ENCODE measurements at regions not wholly inside any gene's neighbourhood (a gene's known extent, or its start where the extent isn't known, plus 50 kb on each side); places are given as distances from the start of the nearest gene placed in this dataset.

DNA sequence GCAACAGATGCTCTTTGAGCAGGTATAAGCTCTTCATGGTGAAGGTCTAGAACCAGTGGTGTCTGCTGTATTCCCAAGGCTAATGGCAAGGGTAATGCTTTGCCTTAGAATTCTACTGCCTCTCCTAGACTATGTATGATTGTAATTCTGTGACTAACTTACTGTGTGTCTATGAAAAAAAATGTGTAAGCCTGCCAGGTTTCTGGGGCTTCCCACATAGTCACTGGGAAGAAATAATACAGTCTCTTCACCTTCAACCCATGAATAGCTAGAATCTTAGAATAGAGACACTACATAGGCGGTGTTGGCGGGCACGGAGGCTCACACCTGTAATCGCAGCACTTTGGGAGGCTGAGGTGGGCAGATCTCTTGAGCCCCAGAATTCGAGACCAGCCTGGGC lies 84.1 kb downstream of the C11orf91 start:
- no peak for TF ChIP-seq CTCF (IDR thresholded peaks at IDR 0.05)
- H3K9me3 ChIP-seq = no peaks in the 10 kb centered on the region
- intact Hi-C loops (cut with DNase I) = no loop called here
- ATAC-seq (no peak), DNase-seq (no peak)
- no peaks in the 10 kb centered on the region for H3K4me1 ChIP-seq
- H3K27me3 ChIP-seq = peaks cover 0 to 11% of the 10 kb centered on the region in 2 donors
- H3K36me3 ChIP-seq = no peaks in the 10 kb centered on the region
- H3K27ac ChIP-seq = no peak overlapping the region
- no peak overlapping the region for H3K4me3 ChIP-seq

DNA sequence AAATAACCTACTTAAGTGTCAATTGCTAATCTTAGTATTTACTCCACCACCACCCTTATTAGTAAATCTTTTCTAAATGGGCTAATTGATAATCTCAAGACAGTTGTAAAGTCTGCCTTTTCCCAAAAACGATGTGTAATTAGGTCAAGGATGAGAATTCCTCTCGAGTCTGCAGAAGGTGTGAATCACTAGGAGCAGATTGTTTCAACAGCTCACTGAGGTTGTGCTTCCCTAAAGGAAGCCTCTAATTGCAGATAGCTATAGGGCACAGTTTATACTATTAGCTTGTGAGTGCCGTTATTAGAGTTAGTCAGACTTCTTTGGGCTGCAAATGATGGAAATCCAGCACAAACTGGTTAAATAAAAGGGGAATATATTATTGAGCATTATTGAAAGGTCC lies 84.9 kb downstream of the C11orf91 start:
- H3K4me1 ChIP-seq = no peaks in the 10 kb centered on the region
- ATAC-seq = no peak
- no peak overlapping the region for H3K27ac ChIP-seq
- intact Hi-C loops (cut with DNase I) = no loop called here
- H3K4me3 ChIP-seq = no peak overlapping the region
- no peak for TF ChIP-seq CTCF (IDR thresholded peaks at IDR 0.05)
- H3K36me3 ChIP-seq = no peaks in the 10 kb centered on the region
- no peak for DNase-seq
- peaks cover 0 to 11% of the 10 kb centered on the region in 2 donors for H3K27me3 ChIP-seq
- no peaks in the 10 kb centered on the region for H3K9me3 ChIP-seq

DNA sequence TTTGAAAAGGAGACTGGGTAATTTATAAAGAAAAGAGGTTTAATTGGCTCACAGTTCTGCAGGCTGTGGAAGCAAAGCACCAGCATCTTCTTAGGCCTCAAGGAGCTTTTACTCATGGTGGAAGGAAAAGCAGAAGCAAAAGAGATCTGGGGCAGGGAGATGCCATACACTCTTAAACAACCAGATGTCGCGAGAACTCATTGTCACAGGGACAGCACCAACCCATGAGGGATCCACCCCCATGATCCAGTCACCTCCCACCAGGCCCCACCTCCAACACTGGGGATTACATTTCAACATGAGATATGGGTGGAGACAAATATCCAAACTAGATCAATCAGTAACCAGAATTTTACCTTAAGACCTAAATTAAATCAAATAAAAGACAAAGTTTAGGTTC lies 87.2 kb downstream of the C11orf91 start:
- no peak overlapping the region for H3K27ac ChIP-seq
- no peaks in the 10 kb centered on the region for H3K36me3 ChIP-seq
- ATAC-seq (no peak), DNase-seq (no peak)
- no peaks in the 10 kb centered on the region for H3K9me3 ChIP-seq
- no peak overlapping the region for H3K4me3 ChIP-seq
- no peak for TF ChIP-seq CTCF (IDR thresholded peaks at IDR 0.05)
- intact Hi-C loops (cut with DNase I) = no loop called here
- H3K4me1 ChIP-seq = no peaks in the 10 kb centered on the region
- H3K27me3 ChIP-seq = peaks cover 0 to 11% of the 10 kb centered on the region in 2 donors

- H3K9me3 ChIP-seq = no peaks in the 10 kb centered on the region
- no peak for DNase-seq
- intact Hi-C loops (cut with DNase I) = no loop called here
- H3K4me1 ChIP-seq = no peaks in the 10 kb centered on the region
- H3K36me3 ChIP-seq = no peaks in the 10 kb centered on the region
- no peak overlapping the region for H3K27ac ChIP-seq
- no peak overlapping the region for H3K4me3 ChIP-seq
- ATAC-seq = no peak
- no peak for TF ChIP-seq CTCF (IDR thresholded peaks at IDR 0.05)
- H3K27me3 ChIP-seq = peaks cover 0 to 6% of the 10 kb centered on the region in 2 donors
Observed at GRCh38 chr11:33610903-33611302, 89.7 kb downstream of the C11orf91 start.

DNA sequence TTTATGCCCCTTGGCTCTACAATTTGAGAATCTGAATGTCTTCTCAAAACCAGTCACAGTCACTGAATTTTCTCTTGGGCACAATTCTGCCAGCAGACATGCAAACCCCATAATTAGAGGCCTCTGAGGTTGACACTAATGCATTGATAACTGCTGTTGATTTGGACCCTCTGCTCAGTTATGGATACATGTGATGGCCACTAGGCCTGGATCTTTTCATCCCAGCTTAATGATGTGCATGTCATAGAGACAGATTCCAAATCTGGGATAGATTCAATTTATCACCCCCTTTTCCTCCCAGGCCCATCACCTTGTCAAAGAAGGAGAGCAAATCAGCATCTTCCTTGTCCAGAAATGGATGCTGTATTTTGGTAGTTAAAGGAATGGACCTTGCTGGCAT lies 92.2 kb downstream of the C11orf91 start:
- no peaks in the 10 kb centered on the region for H3K4me1 ChIP-seq
- no peaks in the 10 kb centered on the region for H3K36me3 ChIP-seq
- no peak for DNase-seq
- TF ChIP-seq CTCF (IDR thresholded peaks at IDR 0.05) = no peak
- H3K27ac ChIP-seq = no peak overlapping the region
- H3K9me3 ChIP-seq = no peaks in the 10 kb centered on the region
- intact Hi-C loops (cut with DNase I) = no loop called here
- H3K27me3 ChIP-seq = peaks cover 0 to 4% of the 10 kb centered on the region in 2 donors
- no peak for ATAC-seq
- no peak overlapping the region for H3K4me3 ChIP-seq
